ENCODE measurements at regions not wholly inside any gene's neighbourhood (a gene's known extent, or its start where the extent isn't known, plus 50 kb on each side); places are given as distances from the start of the nearest gene placed in this dataset.

DNA sequence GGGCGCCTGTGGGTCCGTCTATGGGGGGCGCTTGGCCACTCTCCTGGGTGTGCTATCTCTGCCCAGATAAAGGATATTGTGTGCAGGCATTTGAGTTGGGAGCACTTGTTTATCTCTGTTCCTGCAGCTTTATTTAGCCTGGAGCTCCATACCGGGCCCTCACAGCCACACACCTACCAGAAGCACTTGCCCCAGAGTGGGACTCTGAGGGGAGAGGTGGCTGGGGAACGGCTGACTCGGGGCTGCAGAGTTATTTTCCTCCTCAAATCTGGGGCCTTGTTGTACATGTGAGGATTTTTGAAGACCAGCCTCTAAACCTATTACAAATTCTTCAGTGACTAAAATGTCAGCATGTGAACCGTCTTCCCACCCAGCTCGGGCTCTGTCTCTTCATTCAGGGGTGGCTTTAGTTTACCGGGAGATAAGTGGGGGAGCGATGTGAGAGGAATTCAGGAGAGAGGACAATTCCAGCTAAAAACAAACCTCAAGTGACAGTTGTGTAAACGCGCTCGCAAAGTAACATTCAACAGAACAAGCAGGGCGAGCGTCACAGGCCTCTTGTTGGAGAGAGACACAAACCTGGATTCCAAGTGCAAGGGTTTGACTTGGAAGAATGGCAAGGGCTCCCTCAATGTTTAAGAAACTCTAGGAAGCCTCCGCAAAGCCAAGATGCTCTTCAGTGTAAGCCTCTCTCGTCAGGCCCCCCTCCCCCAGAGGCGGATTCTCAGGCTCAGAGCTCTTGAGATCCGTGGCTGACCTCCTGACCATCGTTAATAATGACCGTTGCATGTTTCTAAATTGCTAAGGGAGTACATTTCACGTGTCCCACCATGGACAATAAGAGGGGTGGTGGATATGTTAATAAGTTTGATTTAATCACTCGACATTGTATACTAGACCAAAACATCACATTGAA lies 548.9 kb downstream of the QKI start:
- peak in 1 of 3 experiments; percentile 34 for DNase-seq

DNA sequence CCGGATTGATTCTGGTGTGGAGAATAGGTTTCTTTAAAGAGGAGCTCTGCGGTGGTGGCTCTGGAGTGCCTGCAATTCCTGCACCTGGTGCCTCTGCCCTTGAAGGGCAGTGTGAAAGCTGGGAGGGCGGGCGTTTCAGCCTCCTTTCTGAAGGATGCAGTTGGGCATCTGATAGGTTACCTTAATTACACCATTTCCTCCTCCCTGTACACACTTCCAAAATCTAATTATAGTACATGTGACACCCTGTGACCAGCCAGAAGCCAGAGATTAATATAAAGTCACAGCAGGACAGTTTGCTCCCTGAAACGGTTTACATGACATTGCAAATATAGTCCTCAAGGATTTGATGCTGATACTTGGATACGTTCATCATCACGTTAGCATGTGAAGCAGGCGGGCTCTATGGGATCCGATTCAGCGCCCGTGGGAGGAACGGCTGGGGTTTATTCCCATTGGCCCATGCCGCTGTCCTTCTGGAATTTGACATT lies 548.2 kb downstream of the QKI start:
- peak in 2 of 3 experiments; percentile 85 to 97 for DNase-seq

DNA sequence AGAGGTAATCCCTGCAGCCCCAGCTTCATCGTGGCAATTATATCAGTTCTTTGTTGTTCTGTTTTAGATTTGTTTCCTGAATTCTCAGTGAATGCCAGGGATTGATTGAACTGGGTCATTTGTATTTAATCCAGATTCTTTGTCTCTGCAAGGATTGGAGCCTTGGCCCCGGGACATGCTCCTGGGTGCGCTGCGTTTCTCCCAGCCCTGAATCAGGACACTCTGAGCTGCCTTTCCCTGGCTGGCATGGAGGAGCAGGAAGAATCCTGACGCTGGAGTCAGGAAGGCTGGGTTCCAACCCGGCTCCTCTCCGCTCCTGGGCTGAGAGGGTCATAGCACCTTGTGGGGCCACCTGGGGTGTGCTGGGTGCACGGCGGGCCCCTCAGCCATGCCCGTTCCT lies 545.6 kb downstream of the QKI start:
- no peak for DNase-seq

DNA sequence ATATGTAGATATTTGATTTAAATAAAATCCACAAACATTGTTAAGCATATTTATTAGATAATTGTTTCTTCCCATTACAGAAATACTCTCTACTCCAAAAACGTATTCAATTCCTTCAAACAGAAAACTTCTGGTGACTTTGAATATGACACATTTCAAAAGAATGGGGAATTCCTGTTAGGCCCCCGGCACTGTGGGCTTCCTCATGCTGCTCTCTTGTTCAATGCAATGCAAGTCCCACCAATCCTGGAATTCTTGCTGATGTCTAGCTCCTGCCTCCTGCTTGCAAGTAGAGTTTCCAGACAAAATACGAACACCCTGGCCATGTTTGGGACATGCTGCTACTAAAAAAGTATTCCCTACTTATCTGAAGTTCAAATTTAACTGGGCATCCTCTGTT lies 544.1 kb downstream of the QKI start:
- no peak for DNase-seq

DNA sequence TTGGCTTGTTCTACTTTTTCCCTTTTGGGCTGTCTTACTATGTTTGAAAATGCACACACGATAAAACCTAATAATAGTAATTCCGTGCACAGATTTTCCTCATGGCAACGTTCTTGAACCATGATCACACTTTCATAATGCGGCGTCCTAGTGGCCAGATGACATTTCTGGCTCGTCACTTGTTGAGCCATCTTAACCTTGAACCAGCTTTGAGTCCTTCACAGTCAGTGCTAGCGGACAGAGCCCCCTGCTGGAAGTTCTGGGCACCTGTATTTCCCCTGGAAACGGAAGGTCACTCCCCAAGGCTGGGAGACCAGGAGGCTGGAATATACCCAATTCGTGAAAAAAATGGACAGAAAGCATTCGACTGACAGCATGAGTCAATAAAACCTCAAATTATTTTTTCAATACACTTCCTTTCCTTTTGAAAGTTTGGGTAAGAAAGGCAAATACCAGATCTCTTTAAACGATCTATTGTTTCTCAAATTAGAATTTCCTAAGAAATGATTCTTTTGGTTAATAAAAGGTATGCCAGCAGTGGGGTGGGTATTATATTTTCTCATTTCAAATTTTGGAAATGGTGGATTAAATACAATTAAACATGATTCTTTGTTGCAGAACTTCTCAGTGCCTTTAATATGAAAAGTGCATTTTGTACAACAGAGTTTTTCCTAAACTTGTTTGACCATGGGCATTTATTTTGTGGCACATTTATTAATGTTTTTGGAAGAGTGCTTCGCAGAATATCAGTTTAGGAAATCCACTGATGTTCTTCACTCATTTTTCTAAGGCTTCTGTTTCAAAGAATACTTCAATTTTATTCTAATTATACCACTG lies 542.3 kb downstream of the QKI start:
- peak; percentile 33 to 70 (median 34) for DNase-seq

DNA sequence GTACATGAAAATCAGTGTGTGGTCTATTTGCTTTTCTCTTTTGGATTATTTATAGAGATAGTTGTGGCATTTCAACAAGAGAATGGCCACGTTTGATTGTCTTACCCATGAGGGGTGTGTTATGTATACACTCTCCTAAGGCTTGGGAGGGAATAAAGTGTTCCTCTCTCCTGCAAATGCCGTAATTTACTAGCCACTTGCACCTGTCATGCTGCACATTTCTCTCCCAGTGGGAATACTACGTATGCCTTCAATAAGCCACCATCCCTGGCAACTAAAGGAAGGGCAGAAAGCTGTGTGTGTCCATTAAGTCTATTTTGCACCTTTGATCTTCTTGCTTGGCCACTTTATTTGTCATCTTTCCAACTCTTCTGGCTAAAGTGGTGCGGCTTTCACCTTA lies 541.2 kb downstream of the QKI start:
- DNase-seq, result peak in 2 of 3 experiments; percentile 73 to 95

DNA sequence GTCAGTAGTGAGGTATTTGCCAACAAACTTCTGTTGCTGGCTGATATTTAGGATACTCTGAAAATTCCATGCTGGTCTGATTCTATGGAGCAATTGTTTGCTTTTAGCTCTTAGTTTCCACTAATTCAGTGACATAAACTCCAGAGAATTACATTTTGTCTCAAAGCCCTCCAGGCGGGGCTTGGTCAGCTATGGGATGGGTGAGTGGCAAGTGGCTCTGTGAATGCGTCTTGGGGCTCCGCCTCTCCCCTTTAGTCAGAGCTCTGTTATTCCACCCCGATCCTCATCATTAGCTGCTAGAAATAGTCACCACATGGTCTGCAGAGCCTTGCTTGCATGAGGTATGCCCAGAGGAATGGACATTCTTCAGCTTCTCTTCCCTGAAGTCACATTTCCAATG lies 540.6 kb downstream of the QKI start:
- no peak for DNase-seq

DNA sequence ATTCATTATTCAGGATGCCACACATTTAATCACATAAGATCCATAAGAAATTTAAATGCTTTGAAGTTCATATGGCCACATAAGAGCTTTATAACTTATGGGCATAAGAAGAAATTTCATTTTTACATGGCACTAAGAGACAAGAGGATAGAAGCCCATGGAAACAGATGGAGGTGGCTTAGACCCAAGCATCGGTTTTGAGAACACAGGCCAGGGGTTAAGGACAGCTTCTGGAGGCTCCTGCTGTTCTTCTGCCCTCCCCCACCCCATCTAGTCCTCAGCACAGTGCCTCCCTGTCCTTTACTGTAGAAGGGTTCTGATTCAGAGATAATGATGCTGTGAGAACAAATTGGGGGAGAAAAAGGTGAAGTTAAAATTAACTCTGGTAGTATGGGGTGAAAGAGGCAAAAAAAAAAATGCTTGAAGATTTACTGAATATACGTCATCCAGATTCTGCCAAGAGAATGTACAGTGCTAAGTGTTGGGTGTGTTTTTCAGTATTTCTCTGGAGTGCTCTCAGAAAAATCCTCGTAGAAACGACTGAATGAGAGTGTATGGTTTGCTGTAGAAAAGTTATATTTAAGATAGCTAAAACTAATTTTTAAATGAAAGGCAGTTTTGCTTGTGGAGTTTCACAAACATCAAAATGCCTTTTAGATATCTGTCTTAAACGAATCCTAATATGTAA lies 539.7 kb downstream of the QKI start:
- no peak for DNase-seq

DNA sequence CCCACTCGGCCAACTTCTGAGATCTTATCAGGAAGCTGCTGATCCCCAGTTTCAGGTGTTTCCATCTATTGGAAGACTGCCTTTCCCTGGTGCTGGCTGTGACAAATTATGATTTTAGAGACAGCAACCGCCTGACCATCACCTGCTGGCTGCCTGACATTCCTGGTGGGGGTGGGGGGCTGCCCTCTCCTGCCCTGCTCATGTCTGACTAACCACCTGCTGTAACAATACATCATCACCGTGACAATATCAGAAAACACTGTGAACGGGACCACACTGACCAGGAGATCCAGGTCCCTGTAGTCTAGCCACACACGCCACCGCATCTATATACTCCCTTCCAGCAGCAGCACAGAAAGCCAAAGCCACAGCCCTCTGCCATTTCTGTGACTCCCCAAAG lies 537.5 kb downstream of the QKI start:
- peak in 1 of 3 experiments; percentile 18 for DNase-seq

DNA sequence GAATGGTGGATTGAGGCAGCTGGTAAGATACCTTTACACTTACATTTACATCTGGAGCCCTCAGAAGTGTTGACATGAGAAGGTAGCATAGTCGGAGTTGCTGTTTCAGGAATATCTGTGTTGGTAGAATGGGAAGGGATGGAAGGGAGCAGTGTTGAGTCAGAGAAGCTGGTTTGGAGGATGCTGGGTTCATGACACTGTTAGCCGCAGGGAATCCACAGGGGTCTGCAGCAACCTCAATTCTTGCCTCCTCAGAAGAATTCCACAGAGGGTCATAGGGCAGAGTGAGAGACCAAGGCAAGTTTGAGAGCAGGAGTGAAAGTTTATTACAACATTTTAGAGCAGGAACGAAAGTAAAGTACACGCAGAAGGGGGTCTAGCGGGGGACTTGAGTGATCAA lies 536.8 kb downstream of the QKI start:
- DNase-seq, result no peak

DNA sequence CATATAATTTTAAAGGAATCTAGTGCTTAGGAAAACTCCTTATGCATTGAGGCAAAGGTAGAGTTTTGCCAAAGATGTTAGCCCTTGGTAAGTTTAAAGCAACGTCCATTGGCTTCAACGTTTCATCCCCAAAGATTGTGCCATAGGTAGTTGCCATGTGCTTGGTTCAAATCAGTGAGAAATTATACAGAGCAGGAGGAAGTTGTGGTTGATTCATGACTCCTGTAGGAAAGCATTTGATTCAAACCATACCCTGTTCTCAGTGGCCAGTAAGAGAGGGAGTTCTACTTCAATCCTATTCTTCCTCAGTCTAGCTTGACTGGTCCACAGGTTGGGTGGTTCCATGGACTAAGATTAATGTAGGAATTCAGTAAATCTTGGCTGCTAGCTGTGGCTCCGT lies 535.6 kb downstream of the QKI start:
- no peak for DNase-seq

DNA sequence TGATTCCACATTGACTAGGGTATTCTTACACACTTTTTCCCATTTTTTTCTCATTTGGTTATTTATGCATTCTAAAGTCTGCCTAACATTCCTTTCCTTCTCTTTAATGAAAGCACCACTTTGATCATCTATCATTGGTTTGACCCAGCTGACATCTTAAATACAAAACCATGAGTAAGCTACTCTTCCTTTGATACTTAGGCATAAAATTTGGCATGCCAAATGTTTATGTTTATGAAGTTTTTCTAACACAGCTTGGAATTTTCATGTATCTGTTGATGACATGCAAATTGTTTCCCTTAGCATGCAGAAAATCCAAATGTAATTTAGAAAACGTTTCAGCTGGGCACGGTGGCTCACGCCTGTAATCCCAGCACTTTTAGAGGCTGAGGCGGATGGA lies 534.9 kb downstream of the QKI start:
- DNase-seq, result no peak

DNA sequence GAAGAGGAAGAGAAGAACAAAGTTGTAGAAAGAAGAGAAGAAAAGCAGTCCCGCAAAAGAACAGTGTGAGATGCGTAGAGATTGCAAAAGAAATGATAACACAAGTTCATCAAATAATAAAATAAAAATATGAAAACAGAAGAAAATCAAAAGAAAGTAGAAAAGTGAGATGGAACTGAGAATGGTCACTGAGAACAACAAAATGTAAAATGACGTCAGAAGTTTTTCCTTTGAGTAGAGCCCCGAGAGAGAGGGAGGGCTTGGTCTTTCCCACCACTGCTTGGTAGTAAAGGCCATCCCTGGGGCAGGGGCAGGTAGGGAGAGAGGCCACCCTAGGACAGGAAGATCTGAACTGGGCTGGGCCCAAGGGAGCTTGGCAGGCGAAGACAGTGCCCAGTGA lies 533.7 kb downstream of the QKI start:
- DNase-seq, result no peak

DNA sequence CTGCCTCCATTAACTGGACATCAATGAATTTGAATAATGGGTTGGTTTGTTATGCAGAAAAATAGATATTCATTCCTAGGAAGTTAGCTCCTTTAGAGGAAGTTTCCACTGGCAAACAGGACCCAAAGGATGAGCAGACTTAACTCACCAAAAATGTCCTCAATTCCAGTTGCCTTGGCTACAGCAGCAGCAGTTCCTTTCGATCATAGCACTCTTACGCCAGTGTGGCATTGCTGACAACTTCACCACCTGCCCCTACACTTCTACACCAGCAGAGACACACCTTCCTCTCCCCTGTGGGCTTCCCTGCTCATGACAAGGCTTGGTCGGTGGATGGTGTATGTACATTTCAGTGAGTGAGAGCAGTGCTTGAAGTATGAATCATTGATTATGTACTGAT lies 532.8 kb downstream of the QKI start:
- no peak for DNase-seq

DNA sequence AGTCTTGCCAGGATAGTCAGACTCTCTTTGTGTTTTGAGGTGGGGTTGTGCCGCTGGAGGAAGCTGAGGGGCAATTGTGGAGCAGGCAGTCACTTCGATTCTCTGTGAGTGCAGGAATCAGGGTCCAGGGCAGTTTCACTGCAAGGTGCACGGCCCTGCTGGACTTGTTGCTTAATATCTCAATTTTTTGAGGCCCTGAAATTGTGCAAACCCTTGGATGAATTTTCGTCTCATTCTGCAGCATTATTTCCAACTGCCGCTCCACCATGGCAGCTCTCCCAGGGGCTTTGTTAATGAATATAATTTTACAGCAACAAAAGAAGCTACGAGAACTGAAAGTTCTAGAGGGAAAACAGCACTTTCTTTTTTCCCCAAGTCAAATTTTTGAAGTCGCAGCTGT lies 531.9 kb downstream of the QKI start:
- DNase-seq, result no peak

DNA sequence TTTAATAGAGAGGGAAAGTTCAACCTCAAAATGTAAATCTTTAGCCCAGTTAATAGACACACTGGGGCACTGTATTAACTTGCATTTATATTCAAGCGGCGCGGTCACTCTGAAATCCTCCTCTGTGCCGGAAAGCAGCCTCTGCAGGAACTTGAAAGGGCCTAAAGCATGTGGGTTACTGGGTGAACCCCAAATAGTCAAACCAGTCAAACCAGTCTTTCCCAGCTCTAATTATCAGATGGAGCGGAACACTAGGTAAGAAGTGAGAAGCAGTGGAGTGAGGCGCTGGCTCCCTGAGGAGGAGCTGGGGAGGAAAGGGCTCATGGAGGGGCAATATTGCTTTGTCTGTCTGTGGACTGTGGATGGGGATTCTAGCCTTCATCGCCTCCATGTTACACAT lies 531.3 kb downstream of the QKI start:
- DNase-seq, result no peak

DNA sequence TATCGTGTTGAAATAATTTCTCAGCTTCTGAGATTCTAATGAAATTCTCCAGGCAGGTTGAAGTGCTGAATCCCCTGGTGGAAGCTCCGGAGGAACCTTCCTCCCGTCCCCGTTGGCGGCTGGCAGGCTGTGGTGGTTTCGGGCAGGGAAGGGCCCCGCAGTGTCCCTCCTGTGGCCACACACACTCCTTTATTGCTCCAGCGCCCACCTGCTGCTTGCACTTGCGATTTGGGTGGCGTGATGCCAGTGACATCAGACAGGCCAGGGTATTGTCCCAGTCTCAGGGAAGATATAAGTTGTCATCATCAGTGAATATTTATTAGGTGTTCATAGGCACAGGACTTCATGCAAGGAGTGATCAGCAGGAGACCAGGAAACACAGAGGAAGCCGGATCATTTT lies 530.4 kb downstream of the QKI start:
- DNase-seq, result no peak

DNA sequence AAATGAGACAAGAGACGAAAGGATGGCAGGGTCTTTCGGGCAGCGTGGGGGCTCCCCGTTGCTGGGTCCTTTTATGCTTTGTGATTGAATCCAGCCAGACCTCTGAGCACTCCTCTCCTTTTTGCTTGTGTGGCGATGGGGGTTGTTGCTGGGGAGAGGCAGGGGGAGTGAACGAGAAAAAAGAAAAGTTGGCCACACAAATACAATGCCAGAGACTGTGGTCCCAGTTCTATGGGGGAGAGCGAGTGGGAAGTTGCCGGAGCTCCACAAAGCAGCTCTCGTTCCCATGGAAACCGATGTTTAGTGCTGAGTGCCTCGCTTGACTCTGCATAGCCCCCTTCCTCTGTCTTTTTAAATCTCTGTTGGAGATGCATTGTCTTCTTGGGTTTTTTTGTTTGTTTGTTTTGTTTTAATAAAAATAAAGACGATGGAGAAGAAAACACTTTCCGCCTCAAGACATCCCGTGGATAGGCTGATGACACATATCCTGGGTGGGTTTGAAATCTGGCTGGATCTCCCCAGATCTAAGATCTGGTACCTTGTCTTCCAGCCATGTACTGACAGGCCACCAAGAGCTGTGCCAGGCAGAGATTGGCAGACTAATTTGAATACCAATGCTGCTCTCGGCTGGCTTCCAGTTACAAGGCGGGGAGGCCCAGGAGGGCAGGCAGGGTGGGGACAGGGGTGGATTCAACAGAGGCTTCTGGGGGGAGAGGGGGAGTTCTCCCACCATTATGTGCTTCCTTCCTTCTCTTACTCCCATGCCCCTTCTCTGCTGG lies 529.3 kb downstream of the QKI start:
- peak in 1 of 3 experiments; percentile 43 for DNase-seq

DNA sequence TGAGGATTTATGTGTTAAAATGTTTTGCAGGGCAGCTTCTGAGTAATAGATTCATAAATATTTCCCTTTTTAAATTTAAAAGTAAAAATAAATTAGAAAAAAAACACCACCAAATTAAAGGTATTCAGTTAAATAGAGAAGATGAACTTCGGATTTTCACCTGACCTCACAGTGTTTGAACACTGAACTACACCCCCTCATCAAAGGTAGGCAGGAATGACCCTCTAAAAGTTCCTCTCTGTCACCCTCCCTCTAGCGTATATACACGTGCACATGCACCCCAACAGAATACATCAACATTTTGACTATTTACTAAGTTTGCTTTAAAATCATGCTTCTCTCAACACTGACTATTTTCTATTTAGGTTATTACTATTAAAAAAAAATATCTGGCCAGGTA lies 528.3 kb downstream of the QKI start:
- DNase-seq, result no peak

DNA sequence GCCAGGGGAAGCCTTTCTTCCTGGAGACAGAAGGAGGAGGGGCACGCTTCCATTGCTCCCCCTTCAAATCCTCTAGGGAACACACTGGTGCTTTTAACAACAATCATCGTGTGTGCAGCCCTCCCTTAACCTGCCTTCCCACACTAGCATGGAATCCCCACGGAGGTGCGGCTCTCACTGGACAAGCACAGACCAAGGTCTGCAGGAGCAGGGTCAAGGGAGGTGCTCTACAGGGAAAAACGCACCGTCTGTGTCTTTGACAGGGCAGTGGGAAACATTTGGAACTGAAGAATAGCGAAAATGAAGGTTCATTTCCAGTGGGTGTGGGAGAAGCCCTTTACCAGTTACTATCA lies 527.1 kb downstream of the QKI start:
- DNase-seq, result no peak

DNA sequence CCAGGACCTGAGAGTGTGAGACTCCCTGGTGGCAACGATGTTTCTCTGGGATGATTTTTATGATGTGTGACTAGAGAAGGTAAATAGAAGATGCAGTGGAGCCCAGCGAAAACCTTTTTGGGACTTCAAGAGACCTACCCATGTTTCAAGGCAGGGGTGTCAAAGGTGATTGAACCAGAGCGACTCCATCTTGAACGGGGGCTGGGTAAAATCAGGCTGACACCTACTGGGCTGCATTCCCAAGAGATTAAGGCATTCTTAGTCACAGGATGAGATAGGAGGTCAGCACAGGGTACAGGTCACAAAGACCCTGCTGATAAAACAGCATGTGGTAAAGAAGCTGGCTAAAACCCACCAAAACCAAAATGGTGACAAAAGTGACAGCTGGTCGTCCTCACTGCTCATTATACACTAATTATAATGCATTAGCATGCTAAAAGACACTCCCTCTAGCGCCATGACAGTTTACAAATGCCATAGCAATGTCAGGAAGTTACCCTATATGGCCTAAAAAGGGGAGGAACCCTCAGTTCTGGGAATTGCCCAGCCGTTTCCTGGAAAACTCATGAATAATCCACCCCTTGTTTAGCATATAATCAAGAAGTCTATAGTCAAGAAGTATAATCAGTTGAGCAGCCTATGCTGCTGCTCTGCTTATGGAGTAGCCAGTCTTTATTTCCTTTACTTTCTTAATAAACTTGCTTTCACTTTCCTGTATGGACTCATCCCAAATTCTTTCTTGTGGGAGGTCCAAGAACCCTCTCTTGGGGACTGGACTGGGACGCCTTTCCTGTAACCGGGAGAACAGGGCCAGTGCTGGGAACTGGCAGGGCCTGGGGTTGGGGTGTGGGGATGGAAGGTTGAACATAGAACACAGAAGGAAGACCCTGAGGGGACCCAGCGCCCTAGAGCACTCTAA lies 526.4 kb downstream of the QKI start:
- no peak for DNase-seq
